ENCODE measurements at regions not wholly inside any gene's neighbourhood (a gene's known extent, or its start where the extent isn't known, plus 50 kb on each side); places are given as distances from the start of the nearest gene placed in this dataset.

DNA sequence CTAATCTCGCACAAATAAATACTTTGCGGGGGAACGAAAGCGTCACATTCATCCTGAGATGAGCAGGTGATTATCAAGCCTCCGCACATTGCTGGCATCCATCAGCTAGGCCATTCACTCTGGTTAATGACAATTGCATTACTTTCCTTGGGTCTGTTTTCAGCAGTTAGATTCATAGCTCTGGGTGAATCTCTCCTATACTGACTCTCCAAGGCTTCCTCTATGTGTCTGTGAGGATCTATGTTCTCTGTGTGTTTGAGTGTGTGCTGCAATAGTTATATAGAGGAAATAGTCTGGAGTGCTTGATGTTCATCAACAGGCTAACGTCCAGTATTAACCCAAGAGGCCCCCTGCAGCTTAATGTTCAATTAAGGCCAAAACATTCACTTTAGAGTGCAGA, 133.0 kb upstream of the CTTNBP2NL start:
- H3K9me3 ChIP-seq (ENCODE audit: insufficient read depth, low read length): no peaks in the 10 kb centered on the region
- H3K9ac ChIP-seq (ENCODE audit: insufficient read length, low read depth): no peak overlapping the region
- no peaks in the 10 kb centered on the region for H3K27me3 ChIP-seq (ENCODE audit: insufficient read depth, insufficient read length)
- H3K4me1 ChIP-seq (ENCODE audit: insufficient read depth, insufficient read length): no peaks in the 10 kb centered on the region
- DNase-seq (ENCODE audit: low read depth, low spot score): no peak
- TF ChIP-seq SUZ12 (IDR thresholded peaks at IDR 0.05; ENCODE audit: extremely low read depth, insufficient read depth, insufficient read length) (no peak), ZNF274 (IDR thresholded peaks at IDR 0.05; ENCODE audit: low read depth, low read length) (no peak), YY1 (IDR thresholded peaks at IDR 0.05; ENCODE audit: insufficient read depth, insufficient read length) (no peak)
- H3K4me3 ChIP-seq (ENCODE audit: insufficient read length, low read depth): no peak overlapping the region
- no peaks in the 10 kb centered on the region for H3K36me3 ChIP-seq (ENCODE audit: insufficient read depth, insufficient read length, low read length)

- no peaks in the 10 kb centered on the region for H3K36me3 ChIP-seq (ENCODE audit: insufficient read depth, insufficient read length, low read length)
- no peak overlapping the region for H3K9ac ChIP-seq (ENCODE audit: insufficient read length, low read depth)
- DNase-seq (ENCODE audit: low read depth, low spot score): no peak
- H3K9me3 ChIP-seq (ENCODE audit: insufficient read depth, low read length): no peaks in the 10 kb centered on the region
- H3K4me1 ChIP-seq (ENCODE audit: insufficient read depth, insufficient read length): no peaks in the 10 kb centered on the region
- H3K27me3 ChIP-seq (ENCODE audit: insufficient read depth, insufficient read length): no peaks in the 10 kb centered on the region
- no peak overlapping the region for H3K4me3 ChIP-seq (ENCODE audit: insufficient read length, low read depth)
- TF ChIP-seq YY1 (IDR thresholded peaks at IDR 0.05; ENCODE audit: insufficient read depth, insufficient read length) (no peak), ZNF274 (IDR thresholded peaks at IDR 0.05; ENCODE audit: low read depth, low read length) (no peak), SUZ12 (IDR thresholded peaks at IDR 0.05; ENCODE audit: extremely low read depth, insufficient read depth, insufficient read length) (no peak)
Observed at GRCh38 chr1:112263453-112263852, 132.6 kb upstream of the CTTNBP2NL start.

- Histone ChIP-seq H3K9ac (ENCODE audit: insufficient read length, low read depth) (no peak overlapping the region), H3K36me3 (ENCODE audit: insufficient read depth, insufficient read length, low read length) (no peaks in the 10 kb centered on the region), H3K9me3 (ENCODE audit: insufficient read depth, low read length) (no peaks in the 10 kb centered on the region), H3K4me1 (ENCODE audit: insufficient read depth, insufficient read length) (no peaks in the 10 kb centered on the region), H3K4me3 (ENCODE audit: insufficient read length, low read depth) (no peak overlapping the region), H3K27me3 (ENCODE audit: insufficient read depth, insufficient read length) (no peaks in the 10 kb centered on the region)
- DNase-seq (ENCODE audit: low read depth, low spot score): no peak
- TF ChIP-seq YY1 (IDR thresholded peaks at IDR 0.05; ENCODE audit: insufficient read depth, insufficient read length) (no peak), ZNF274 (IDR thresholded peaks at IDR 0.05; ENCODE audit: low read depth, low read length) (no peak), SUZ12 (IDR thresholded peaks at IDR 0.05; ENCODE audit: extremely low read depth, insufficient read depth, insufficient read length) (no peak)
Observed at GRCh38 chr1:112264010-112264409, 132.0 kb upstream of the CTTNBP2NL start.

DNA sequence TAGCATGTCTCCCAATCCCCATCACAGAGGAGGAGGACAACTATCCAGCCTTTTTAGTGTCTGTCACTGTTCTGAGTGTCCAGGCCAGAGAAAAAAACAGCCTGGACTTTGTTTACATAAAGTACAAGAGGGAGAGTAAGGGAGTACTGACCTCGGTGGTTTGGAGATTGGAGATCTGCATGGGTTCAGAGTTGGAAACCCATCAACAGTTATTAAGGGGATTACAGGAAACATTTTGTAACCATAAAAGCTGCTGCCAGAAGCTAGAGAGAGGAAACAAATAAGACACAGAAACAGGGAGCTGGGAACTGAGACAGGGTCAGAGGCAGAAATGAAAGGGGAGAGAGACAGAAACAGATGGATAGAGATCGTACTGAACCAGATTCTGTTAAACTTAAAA, 131.5 kb upstream of the CTTNBP2NL start:
- Histone ChIP-seq H3K36me3 (ENCODE audit: insufficient read depth, insufficient read length, low read length) (no peaks in the 10 kb centered on the region), H3K9me3 (ENCODE audit: insufficient read depth, low read length) (no peaks in the 10 kb centered on the region), H3K4me3 (ENCODE audit: insufficient read length, low read depth) (no peak overlapping the region), H3K4me1 (ENCODE audit: insufficient read depth, insufficient read length) (no peaks in the 10 kb centered on the region), H3K27me3 (ENCODE audit: insufficient read depth, insufficient read length) (no peaks in the 10 kb centered on the region), H3K9ac (ENCODE audit: insufficient read length, low read depth) (no peak overlapping the region)
- no peak for DNase-seq (ENCODE audit: low read depth, low spot score)
- no peak for TF ChIP-seq SUZ12 (IDR thresholded peaks at IDR 0.05; ENCODE audit: extremely low read depth, insufficient read depth, insufficient read length)
- TF ChIP-seq YY1 (IDR thresholded peaks at IDR 0.05; ENCODE audit: insufficient read depth, insufficient read length): no peak
- no peak for TF ChIP-seq ZNF274 (IDR thresholded peaks at IDR 0.05; ENCODE audit: low read depth, low read length)

GRCh38 chr1:112265931-112266330, 130.1 kb upstream of the CTTNBP2NL start:
- TF ChIP-seq YY1 (IDR thresholded peaks at IDR 0.05; ENCODE audit: insufficient read depth, insufficient read length) (no peak), SUZ12 (IDR thresholded peaks at IDR 0.05; ENCODE audit: extremely low read depth, insufficient read depth, insufficient read length) (no peak), ZNF274 (IDR thresholded peaks at IDR 0.05; ENCODE audit: low read depth, low read length) (no peak)
- no peak overlapping the region for H3K9ac ChIP-seq (ENCODE audit: insufficient read length, low read depth)
- H3K4me3 ChIP-seq (ENCODE audit: insufficient read length, low read depth): no peak overlapping the region
- H3K9me3 ChIP-seq (ENCODE audit: insufficient read depth, low read length): no peaks in the 10 kb centered on the region
- H3K4me1 ChIP-seq (ENCODE audit: insufficient read depth, insufficient read length): no peaks in the 10 kb centered on the region
- no peak for DNase-seq (ENCODE audit: low read depth, low spot score)
- H3K36me3 ChIP-seq (ENCODE audit: insufficient read depth, insufficient read length, low read length): no peaks in the 10 kb centered on the region
- H3K27me3 ChIP-seq (ENCODE audit: insufficient read depth, insufficient read length): no peaks in the 10 kb centered on the region

- Histone ChIP-seq H3K9ac (ENCODE audit: insufficient read length, low read depth) (no peak overlapping the region), H3K4me1 (ENCODE audit: insufficient read depth, insufficient read length) (no peaks in the 10 kb centered on the region), H3K27me3 (ENCODE audit: insufficient read depth, insufficient read length) (no peaks in the 10 kb centered on the region), H3K4me3 (ENCODE audit: insufficient read length, low read depth) (no peak overlapping the region), H3K9me3 (ENCODE audit: insufficient read depth, low read length) (no peaks in the 10 kb centered on the region), H3K36me3 (ENCODE audit: insufficient read depth, insufficient read length, low read length) (no peaks in the 10 kb centered on the region)
- no peak for DNase-seq (ENCODE audit: low read depth, low spot score)
- no peak for TF ChIP-seq ZNF274 (IDR thresholded peaks at IDR 0.05; ENCODE audit: low read depth, low read length)
- TF ChIP-seq YY1 (IDR thresholded peaks at IDR 0.05; ENCODE audit: insufficient read depth, insufficient read length): no peak
- no peak for TF ChIP-seq SUZ12 (IDR thresholded peaks at IDR 0.05; ENCODE audit: extremely low read depth, insufficient read depth, insufficient read length)
Observed at GRCh38 chr1:112267206-112267605, 128.8 kb upstream of the CTTNBP2NL start.

GRCh38 chr1:112267929-112268328, 128.1 kb upstream of the CTTNBP2NL start:
- peaks cover 2% of the 10 kb centered on the region for H3K27me3 ChIP-seq (ENCODE audit: insufficient read depth, insufficient read length)
- H3K36me3 ChIP-seq (ENCODE audit: insufficient read depth, insufficient read length, low read length): no peaks in the 10 kb centered on the region
- no peak for DNase-seq (ENCODE audit: low read depth, low spot score)

More at GRCh38 chr1:112267929-112268328, 128.1 kb upstream of the CTTNBP2NL start:
- H3K9me3 ChIP-seq (ENCODE audit: insufficient read depth, low read length): no peaks in the 10 kb centered on the region
- no peak overlapping the region for H3K4me3 ChIP-seq (ENCODE audit: insufficient read length, low read depth)
- TF ChIP-seq SUZ12 (IDR thresholded peaks at IDR 0.05; ENCODE audit: extremely low read depth, insufficient read depth, insufficient read length): no peak
- no peak for TF ChIP-seq YY1 (IDR thresholded peaks at IDR 0.05; ENCODE audit: insufficient read depth, insufficient read length)
- no peak for TF ChIP-seq ZNF274 (IDR thresholded peaks at IDR 0.05; ENCODE audit: low read depth, low read length)
- no peaks in the 10 kb centered on the region for H3K4me1 ChIP-seq (ENCODE audit: insufficient read depth, insufficient read length)
- no peak overlapping the region for H3K9ac ChIP-seq (ENCODE audit: insufficient read length, low read depth)
